HG03025 (cell line): ENCODE measurements at regions not wholly inside any gene's neighbourhood (a gene's known extent, or its start where the extent isn't known, plus 50 kb on each side); places are given as distances from the start of the nearest gene placed in this dataset.

ENCODE experiments used
- ATAC-seq: cut with Tn5 transposase; IDR thresholded peaks from one replicate; pipeline ENCODE4 v1.9.1; 2021; ENCODE audit warnings: mild to moderate bottlenecking, moderate library complexity; ENCODE audit not compliant: unreplicated experiment, low FRiP score

DNA sequence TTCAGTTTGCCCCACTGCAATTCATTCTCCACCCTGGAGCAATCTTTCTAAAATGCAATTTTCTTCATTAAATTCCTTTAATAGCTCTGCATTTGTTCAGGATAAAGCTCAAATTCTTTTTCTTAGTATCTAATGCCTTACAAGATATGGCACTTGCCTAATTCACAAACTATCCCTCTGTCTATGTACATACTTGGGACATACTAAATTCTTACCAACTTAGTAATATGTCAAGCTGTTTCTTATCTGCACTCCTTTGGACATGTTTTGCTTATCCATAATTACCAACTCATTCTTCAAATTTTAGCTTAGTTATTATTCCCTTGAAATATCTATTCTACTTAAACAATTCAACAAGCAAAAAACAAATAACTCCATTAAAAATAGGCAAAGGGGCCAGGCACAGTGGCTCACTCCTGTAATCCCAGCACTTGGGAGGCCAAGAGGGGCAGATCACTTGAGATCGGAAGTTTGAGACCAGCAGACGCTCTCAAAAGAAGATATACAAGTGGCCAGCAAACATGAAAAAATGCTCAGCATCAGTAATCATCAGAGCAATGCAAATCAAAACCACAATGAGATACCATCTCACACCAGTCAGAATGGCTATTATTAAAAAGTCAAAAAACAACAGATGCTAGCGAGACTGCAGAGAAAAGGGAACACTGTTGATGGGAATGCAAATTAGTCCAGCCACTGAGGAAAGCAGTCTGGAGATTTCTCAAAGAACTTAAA is 96.9 kb downstream of the FAM76B start:
- ATAC-seq: no peak

DNA sequence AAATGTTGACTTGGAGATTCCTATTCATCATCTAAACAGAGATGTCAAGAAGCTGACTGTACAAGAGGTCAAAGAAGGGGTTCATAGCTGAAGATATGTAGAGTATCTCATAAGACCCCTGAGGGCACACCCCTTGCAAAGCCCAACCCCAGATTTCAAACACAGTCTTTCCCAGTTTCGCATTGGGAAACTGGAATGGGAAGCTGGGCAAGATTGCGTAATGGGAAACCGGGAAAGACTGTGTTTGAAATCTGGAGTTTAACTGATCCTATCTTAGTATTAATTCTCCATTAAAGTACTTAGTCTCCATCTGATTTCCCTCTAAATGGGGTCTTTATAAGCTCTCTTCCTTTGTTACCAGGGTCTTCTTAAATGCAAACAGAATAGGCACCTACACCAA is 99.5 kb downstream of the FAM76B start:
- no peak for ATAC-seq

DNA sequence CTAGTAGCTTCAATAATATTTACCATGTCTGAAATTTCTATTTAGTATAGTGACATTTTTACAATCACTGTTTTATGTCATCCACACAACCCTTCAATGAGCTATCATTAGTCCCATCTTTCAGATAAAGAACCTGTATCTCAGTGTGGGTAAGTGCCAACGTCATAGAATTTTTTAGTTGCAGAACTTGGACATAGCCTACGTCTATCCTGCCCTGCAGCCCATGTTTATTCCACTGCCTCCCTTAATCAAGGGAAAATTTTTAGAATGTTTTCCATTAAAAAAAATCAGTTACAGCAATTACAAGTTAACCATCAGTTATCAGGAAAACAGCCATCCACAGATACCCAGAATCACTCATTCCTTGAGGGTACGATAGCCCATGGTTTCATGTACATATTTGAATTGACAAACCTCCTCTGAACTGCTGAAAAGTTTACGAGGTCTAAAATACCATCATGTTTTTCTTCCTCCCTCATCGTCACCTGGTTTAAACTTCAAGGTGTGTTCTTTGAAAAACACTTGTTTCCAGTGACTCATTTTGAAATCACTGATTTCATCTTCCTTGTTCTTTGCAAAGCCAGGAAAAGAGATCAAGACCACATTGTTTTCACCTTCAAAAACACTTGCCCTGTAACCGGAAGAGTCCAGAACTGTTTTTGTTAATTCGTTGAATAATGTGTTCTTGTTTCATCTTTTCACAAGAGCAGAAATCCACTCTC is 100.9 kb downstream of the FAM76B start:
- ATAC-seq: no peak

DNA sequence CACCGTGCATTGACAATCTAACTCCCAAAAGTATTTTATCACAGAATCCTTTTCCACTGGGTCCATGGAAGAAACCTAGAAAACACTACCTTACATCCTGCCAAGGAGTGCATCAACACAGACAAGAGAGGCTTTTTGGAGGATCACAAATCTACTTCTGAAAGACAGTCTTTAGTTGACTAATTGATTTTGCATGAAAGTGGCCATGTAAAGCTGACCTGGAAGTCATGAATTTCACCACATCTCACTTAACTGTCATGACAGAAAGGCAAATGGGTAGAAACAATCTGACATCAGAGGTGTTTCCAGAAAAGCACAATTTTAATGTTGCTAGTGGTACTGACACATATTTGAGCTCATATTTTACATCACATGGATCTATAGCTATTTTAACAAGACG is 101.6 kb downstream of the FAM76B start:
- no peak for ATAC-seq

DNA sequence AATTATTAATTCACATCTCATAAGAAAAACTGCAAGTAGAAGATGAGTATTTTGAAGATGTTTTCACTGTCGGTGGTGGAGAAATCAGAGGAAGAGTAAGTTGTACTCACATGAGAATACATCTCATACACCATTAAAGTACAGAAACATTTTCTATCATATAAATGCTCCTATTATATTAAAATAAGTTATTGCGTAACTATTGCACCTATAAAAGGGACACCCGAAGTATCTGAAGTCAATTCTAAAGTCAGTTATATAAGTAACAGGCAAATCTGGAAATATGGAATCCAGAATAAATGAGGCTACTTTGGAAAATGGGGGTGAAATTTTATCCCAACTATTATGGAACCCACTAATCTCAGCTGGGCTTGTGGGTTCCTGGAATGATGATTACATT is 103.3 kb downstream of the FAM76B start:
- no peak for ATAC-seq

DNA sequence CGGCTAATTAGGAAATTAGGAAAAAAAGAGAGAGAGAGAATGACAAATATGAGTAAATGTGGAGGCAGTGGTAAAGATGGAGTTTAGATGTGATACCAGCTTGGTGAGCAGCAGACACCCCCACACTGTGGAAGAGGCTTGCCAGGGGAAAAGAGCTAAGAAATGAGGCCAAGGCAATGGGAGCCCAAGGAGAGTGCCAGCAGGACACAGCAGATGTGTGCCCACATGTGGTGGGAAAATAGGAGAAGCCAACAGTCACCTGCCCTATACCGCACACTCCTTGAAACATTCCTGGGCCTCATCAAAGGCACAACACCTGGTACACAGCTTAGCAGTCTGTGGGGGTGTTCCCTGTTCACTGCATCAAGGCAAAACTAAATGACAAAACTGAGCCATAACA is 104.9 kb downstream of the FAM76B start:
- no peak for ATAC-seq

DNA sequence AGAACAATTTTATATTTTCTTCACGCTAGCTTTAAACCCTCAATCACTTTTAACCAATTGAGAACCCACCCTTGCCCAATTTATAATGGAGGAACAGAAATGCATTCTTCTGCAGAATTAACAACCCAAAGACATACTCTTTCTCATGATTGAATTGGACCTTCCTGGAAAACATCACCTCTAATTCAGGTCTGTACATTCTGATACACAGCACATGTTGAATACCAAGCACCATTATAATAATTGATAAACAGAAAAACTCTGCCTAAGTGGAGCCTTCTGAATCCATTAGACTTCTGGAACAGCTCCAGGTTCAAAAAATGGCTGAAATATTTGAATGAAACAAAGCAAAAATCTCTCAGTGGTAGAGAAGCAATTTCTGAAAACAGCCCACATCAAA is 105.4 kb downstream of the FAM76B start:
- no peak for ATAC-seq

DNA sequence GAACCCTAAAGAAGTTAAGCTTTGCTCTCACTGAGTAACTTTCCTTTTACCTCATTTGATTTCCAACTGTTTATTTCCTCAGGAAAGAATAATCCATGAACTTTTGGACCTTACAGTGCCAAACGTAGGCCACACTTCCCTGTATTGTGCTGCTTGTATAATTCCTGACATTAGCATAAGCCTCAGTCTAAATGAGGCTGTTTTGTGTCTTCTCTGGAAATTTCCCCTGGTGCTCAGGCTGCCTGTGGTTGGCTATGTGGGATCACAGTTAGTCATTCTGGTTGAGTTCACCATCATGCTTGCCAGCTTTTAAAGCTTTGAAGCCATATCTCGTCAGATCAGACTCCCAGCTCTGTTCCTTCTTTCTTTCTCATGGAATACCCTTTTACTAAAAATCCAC is 107.0 kb downstream of the FAM76B start:
- ATAC-seq: no peak

DNA sequence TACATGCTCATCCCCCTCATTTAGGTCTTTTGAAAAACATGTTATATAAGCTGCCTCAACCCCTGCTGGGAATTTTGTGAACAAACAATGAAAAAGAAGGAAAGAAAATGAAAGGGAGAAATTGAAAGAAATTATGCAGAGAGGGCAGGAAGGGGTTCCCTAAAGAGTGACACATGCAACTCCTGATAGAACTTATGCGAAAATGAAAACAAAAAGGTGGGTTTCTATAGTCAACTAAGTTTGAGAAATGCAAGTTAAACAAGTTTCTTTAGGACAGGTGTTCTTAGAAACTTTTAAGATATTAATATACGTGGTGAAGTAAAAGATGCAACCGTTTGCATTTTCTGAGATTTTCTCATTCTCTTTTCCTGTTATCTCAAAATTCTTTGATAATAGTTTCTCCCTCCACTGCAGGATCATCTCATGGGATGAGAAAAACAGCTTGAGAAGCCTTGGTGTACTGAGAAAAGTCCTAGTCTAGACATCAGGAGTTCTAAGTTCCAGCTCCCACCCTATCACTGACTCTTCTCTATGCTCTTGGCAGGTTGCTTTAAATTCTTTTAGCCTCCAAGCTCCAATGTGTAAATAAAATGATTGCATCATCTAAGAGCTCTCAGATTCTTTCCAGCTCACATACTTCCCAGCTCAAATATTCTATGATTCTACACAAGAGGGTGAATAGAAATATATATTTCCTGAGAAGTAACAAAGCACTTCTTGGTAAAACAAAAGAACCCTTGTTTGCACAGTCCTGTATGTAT is 109.2 kb downstream of the FAM76B start:
- peak; percentile 93 for ATAC-seq

DNA sequence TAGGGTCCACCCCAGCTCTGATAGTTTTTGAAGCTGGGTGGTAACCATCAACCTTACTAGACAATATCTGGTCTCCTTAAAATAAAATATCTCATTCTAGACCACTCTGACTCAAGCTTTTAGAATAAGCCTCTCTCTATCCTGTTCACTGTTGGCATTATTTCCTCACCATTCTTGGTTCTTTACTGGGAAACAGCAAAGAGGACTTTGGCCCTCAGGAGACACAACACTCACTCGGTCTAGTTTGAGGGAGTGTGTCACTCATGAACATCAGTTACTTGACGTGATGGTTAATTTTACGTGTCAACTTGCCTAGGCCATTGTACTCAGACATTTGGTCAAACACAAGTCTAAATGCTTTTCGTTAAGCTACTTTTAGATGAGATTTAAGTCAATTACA is 110.6 kb downstream of the FAM76B start:
- no peak for ATAC-seq

DNA sequence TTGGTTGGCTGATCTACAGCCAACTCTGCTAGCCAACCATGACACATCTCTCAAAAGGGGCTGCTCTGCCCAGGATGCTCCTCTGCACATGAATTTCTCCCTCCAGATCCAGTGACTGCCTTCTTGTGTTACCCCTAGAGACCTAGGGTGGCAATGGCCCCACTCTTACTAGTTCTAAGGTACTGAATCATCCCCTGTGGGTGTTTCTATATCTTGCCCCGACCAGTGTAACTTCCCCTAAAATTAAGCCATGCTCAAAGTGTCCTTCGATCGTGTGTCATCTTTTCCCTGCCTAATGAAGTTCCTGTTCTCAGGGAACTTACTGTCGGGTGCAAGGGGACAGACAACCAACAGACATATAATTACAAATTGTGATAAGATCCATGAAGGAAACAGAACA is 113.3 kb downstream of the FAM76B start:
- no peak for ATAC-seq

DNA sequence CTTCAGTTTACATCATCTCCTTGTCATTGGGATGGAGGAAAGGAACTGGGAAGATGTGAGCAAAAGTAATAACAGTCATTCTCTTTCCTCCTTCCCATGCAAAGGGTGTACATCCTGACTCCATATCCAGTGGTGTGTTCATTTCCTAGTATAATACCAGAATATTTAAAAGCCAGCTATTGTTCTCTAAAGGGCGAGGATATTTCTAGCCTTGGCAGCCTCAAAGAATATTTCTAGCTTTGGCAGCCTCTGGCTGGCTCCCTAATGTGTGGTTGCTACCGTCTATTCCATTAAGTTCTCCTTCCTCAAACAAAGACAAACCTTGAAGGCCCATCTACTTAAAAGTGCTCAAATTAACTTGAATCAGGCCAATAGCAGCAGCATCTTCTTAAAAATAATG is 114.0 kb downstream of the FAM76B start:
- ATAC-seq: no peak

DNA sequence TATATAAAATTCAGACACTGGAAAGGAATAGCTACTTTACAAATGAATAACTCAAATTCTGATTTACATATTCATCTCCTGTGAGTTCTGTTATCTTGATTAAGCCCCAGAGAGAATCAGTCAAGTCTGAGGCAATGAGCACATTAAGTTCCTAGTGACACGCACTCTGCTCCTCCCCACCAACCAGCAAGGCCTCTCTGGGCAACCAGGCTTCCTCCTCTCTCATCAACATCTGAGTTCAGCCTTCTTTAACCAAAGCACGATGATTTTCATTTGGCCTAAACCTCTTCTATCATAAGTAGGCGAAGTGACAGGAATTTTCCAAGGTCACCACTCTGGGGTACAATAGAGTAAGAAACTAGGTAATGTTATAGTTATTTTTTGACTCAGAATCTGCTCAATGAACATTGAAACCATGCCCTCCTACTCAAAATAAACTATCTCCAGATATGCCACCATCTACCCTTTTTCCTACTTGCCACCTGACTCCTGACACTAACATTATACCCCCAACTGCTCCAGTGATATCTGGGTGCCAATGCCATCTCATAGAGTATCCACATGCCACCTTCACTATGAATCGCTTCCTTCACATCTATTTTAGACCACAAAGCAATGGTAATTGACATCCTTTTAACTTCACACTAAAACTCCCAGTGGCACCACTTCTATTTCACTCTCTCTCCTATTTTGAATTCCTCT is 114.8 kb downstream of the FAM76B start:
- ATAC-seq: no peak

DNA sequence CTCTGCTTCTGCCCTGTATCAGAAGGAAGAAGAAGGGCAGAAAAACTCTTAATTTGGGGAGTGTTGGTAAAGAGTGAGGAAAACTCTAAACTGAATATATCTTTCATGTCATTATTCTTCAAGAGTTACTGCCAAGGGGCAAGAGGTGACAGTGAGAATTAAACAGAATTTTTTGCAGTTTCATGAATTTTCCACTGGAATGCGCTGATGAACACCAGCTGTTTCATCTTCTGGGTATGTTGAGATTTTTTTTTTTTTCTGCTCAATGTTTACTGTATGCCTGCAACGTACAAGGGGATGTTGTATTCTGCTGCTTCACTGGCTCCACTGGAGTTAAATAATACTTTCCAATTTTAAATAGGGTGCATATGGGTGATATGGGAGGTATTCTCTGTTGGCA is 117.8 kb downstream of the FAM76B start:
- ATAC-seq: no peak

DNA sequence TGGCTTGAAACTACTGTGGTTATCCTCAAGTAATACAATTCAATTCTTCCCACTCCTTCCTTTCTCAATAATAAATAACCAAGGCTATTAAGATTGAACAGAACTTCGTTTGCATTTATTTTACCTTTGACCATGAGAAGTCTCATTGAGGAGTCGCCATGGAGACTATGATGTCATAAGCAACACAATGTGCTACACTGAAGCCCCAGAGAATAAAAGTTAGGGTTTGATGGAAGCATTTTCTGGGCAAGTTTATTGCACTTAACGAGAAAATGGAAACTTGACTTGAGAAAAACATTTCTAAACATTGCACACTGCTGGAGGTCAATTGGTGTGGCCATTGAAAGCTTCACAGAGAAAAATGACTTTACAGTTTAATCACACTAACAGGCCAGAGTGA is 121.5 kb downstream of the FAM76B start:
- ATAC-seq: no peak

DNA sequence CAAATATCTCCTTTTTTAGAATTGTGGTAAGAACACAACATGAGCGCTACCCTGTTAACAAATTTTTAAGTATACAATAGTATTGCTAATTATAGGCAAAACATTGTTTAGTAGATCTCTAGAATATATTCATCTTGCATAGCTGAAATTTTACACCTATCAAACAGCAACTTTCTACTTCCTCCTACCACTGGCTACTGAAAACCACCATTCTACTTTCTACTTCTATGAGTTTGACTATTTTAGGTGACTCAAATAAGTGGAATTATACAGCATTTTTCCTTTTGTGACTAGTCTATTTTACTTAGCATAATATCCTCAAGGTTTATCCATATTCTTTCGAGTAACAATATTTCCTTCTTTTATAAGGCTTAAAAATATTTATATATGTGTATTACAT is 128.4 kb downstream of the FAM76B start:
- ATAC-seq: no peak

DNA sequence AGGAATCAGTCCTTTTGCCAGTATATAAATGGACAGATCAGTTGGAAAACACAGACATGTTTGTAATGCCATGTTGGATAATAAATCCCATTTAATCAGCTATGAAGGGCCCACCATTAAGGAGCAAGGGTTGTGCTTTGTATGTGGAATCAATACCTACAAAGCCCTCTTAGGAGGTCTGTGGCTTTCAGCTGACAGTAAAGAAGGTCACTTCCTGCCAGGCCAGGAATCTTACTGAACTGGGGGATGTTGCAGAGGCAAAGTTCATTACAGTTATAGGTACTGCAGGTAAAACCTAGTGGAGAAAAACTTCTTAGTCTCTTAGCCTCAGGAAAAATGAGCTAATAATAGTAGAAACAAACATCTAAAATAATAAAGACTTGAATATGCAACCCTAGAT is 129.5 kb downstream of the FAM76B start:
- ATAC-seq: no peak

DNA sequence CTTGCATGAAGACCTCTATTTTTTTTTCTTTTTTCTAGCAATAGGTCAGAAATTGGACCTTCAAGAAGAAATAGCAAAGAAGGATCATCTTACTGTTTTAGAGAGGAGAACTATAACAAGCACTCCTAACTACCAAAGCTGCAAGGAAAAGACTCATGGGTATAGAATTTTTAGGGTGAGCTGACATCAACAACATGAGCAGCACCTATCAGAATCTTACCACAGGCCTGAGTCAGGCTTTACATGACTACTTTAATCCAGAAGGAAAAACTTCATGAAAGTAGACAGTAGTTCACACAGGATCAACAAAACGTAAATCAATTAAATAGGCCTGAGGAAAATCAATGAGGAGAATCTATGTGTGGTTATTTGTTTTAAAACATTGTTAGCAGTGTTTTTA is 130.5 kb downstream of the FAM76B start:
- ATAC-seq: no peak

DNA sequence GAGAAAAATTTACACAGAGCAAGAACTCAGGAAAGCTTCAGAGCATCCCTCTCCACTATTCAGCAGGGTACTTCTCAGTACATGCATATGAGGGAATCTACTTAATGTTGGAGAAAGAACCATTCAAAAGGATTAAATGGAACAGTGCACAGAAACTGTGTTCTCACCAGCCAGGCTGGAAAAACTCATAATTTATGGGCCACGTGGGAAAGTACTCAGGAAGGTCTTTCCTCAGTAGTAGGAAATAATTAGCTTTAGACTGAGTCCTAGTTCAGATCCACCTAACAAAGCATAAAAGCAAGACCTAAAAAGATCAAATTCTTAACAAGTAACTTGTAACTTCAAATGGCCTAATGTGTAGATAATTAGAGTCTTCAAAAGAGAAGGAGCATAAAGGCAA is 134.0 kb downstream of the FAM76B start:
- no peak for ATAC-seq

DNA sequence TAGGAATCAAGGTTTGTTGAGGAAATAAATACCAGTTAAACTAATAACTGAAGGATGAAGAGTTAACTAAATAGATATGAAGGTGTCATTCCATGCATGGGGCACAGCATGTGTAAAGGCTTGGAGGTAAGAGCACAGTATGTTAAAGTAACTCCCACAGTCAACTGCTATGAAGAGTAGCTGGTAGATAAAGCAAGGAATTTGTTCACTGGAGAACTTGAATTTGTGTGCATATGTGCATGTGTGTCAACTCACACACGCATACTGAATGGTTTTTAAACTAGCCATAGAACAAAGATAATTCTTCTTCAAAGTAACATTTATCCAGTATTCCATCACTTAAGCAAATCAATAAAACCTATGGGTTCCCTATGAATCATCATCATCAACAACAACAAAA is 135.9 kb downstream of the FAM76B start:
- no peak for ATAC-seq

DNA sequence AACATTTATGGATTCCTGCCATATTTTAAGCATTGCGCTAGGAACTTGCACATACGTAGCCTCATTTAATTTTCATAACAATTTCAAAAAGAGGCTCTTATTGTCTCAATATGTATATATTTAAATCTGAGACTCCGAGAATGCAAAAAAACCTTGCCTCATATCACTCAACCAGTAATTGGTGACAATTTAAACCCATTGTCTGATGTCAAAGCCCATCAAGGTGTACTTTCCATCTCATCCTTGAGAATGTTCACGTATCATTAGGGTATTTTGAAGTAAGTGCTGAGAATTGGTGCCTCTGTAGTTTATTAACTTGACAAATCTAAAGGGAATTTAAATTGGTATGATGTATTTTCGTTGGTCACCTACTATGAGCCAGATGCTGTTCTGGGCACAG is 136.5 kb downstream of the FAM76B start:
- no peak for ATAC-seq
